GM21717 (cell line): ENCODE measurements at regions not wholly inside any gene's neighbourhood (a gene's known extent, or its start where the extent isn't known, plus 50 kb on each side); places are given as distances from the start of the nearest gene placed in this dataset.
"Not testable (repeated sequence)": the region's sequence is repeated elsewhere in the genome, so short reads cannot be mapped to it uniquely, and the experiment has no call there.

Source experiments
- ATAC-seq: cut with Tn5 transposase; IDR thresholded peaks from one replicate; pipeline ENCODE4 v1.9.1; 2021; ENCODE audit warnings: mild to moderate bottlenecking, moderate library complexity; ENCODE audit not compliant: unreplicated experiment

DNA sequence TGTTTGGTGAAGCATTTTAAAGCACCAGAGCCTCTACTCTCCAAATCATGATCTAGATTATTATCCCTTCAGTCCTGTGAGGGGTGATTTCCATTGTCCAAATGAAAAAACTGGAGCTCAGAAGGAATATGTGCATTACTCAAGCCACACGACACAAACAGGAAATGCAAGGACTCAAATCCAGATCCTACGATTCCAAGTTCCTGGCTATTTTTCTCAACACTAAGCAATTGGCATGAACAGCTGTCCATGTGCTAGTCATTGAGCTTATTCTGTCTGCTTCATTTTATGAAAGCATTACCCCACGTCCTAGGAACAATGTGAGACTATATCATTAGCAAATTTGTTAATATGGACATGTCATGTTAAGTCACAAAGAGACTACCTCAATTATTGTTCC, 273.1 kb upstream of the LYPLAL1 start:
- no peak for ATAC-seq

DNA sequence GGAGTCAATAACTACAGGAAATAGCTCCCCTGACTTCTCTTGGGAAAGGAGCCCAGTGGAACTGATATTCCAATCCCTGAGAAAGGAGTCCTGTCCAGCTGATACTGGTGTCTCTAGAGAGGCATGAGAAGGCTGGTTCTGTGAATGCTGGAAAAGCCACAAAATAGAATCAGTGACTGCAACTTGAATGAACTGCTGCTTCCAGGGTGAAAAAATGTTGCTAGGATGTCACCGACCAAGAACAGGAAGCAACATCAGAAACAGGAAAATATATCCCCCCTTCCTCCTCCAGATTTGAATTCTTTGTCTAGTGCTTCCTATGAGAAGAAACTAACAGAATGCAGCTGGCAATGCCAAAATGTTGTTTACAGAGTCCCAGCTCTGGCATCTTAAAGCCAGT, 269.3 kb upstream of the LYPLAL1 start:
- ATAC-seq = no peak

- no peak for ATAC-seq
Observed at GRCh38 chr1:218916720-218917119, 257.0 kb upstream of the LYPLAL1 start.

GRCh38 chr1:218917656-218918055, 256.0 kb upstream of the LYPLAL1 start:
- no peak for ATAC-seq

DNA sequence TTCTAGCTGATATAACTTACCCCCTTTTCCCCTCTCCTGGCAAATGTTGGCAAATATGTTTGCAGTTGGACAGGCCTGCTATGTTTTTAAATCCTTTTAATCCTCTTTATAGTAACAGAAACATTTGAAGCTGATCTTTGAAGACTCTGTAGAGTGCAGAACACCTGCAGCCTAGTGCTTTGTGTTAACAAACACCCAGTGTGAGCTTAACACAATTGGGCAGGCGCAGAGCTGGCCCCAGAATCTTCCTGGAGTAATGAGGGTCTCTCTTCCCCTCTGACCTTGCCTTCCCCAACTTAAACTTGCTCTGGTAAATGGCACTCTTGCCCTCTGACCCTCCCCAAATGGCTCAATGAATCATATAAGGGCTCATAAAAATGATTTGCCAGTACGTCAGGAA, 247.9 kb upstream of the LYPLAL1 start:
- ATAC-seq = no peak

GRCh38 chr1:218926631-218927030, 247.0 kb upstream of the LYPLAL1 start:
- no peak for ATAC-seq

DNA sequence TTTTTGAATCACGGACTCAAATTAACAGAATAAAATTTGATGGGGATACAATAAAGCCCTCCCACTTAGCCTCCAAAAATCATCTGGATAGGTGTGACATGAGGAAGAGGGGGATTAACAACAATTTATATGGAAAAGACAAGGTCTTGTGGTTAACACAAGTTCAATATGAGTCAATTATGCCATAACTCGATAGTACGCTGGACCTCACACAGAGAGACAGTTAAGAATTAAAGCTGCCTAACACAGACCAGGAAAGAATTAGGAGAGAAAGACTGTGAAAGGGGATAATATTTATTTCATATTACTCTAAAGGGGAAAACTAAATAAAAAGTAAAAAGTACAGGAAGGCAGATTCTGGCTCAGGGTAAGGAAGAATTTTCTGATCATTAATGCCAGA, 243.7 kb upstream of the LYPLAL1 start:
- ATAC-seq = no peak

DNA sequence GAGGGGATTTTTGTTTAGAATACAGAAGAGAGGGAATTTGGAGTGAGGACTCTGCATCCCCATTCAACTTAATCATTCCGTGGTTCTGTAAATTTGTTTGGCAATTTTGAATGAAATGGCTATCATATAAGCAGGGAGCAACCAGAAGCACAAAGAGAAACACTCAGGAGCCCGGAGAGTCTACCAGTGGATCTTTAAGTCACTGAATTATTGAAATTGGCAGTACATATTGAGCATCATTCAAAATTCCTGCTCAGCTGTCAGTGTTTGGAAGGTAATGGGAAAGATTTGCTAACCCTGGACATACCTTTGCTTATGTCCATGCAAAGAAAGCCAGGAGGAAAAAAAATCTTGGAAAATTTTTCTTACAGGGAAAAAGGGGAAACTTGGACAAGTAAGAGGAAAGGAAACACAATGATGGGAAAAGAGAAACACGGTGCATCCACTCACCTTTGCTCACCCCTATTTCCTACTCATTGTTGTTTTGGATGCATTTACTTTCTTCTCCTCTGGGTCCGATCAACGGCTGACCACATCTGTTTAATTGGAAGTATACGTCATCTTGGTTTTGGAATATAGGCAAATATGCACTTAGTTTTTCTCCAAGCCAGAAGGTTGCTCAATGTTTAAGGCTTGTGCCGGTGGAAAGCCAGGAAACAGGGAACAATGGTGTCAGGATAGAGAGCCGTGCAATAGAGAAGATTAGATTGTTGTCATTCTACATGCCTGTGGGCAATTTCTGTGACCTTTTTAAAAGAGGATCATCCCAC, 243.0 kb upstream of the LYPLAL1 start:
- ATAC-seq = no peak

DNA sequence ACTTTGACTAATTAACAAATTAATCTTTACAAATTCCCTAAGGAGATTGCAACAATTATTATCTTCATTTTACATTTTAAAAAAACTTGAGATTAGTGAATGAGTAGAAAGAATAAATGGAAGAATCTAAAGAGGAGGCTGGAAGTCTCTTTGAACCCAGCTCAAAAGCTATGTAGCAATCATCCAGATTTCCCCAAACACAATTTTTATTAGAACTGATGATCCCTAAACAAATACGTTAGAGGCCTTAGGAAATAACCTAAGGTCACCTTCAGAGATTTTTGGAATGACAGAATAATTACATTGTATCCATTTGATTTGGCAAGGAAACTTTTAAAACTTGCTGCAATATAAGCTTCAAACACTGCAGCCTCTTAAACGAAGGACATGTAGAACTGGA, 242.4 kb upstream of the LYPLAL1 start:
- ATAC-seq = no peak

- ATAC-seq = no peak
Observed at GRCh38 chr1:218933513-218933912, 240.2 kb upstream of the LYPLAL1 start.

DNA sequence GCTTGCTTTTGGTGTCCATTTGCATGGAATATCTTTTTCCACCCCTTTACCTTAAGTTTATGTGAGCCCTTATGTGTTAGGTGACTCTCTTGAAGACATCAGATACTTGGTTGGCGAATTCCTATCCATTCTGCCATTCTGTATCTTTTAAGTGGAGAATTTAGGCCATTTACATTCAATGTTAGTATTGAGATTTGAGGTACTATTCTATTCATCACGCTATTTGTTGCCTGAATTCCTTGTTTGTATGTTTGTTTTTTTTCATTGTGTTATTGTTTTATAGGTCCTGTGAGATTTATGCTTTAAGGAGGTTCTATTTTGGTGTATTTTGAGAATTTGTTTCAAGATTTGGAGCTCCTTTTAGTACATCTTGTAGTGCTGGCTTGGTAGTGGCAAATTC, 238.3 kb upstream of the LYPLAL1 start:
- ATAC-seq = not testable (repeated sequence)

- ATAC-seq = no peak
Observed at GRCh38 chr1:218938259-218938658, 235.4 kb upstream of the LYPLAL1 start.

DNA sequence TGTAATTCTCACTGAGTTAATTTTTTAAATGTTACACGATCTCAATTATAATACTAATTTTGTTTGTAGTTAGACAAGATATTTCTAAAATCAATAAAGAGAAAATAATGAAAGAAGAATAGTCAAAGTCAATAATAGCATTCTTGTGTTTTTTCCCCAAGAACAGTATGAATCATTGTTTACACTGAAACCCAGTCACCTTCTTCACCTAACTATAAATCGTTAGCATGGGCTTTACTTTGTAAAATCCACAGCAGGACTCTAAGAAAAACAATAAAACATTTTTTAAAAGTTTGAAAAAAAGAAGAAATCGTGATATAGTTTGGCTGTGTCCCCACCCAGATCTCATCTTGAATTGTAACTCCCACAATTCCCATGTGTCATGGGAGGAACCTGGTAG, 234.6 kb upstream of the LYPLAL1 start:
- no peak for ATAC-seq

- ATAC-seq = no peak
Observed at GRCh38 chr1:218942431-218942830, 231.2 kb upstream of the LYPLAL1 start.

DNA sequence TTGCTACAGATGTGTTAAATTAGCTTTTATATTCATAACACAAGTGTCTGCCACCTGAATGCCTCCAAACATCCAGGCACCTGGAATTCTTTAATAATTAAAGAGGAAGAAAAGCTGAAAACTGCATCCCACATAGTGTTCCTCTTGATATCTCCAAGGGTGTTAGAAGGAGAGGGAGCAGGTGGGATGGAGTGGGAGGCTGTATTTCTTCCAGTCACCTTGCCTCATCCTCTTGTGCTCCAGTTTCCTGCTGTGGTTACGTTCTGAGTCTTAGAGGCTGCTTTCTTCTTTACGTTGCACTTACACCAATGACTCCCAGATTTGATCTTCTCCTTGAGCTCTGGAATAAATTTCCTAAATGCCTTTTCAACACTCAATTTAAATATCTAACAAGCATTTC, 230.3 kb upstream of the LYPLAL1 start:
- ATAC-seq = no peak

GRCh38 chr1:218945050-218945449, 228.6 kb upstream of the LYPLAL1 start:
- no peak for ATAC-seq

- no peak for ATAC-seq
Observed at GRCh38 chr1:218946147-218946546, 227.5 kb upstream of the LYPLAL1 start.

DNA sequence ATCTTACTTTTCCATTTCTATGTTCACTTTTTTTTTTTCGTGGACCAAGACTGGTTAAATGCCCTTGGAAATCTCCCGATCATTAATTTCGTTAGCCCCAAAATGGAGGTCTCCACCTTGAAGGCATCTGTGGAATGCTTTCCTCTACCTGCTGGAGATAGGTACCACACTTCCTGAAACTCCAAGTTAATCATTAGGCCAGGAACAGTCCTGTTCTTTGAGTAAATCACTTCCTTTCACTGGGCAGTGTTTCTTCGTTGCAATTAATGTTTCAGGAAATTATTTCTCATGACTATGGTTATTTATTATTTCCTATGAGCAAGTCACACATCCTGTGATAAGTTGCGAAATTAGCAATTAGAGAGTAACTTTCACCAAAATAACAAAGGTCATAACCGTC, 225.2 kb upstream of the LYPLAL1 start:
- no peak for ATAC-seq

GRCh38 chr1:218953386-218953785, 220.3 kb upstream of the LYPLAL1 start:
- ATAC-seq = no peak

DNA sequence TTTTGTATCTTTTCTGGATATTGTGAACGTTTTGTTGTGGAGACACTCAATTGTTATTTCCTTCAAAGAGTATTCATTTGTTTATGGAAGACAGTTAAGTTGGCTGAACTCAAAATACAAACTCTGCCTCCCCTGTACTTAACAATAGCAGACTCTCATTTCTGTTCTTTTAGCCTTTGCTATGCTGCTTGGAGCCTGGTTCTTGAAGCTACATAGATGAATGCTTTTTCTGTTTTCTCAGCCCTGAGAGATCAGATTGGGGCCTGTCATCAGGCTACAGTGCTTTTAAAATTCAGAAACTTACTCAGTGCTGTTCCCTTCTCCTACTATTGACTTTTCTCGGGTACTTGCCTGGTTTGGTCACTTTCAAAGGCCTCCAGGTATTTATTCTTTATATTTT, 215.7 kb upstream of the LYPLAL1 start:
- no peak for ATAC-seq

DNA sequence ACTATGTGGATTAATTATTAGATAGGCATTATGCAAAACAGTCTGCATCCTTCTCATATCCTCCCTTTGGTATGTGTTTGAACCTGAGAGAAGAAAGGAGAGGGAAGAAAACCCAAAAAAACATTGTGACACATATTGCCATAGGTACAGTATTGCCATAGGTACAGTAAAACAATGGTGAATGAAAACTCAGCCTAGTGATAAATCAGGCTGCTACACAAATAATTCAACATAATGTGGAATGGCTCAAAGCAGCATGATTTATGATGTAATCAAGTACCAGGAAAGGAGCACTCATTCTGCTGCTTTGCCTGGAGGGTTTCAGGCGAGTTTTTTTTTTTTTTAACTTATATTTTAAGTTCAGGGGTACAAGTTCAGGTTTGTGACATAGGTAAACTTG, 213.9 kb upstream of the LYPLAL1 start:
- ATAC-seq = no peak

GRCh38 chr1:218964471-218965185, 209.1 kb upstream of the LYPLAL1 start:
- no peak for ATAC-seq

DNA sequence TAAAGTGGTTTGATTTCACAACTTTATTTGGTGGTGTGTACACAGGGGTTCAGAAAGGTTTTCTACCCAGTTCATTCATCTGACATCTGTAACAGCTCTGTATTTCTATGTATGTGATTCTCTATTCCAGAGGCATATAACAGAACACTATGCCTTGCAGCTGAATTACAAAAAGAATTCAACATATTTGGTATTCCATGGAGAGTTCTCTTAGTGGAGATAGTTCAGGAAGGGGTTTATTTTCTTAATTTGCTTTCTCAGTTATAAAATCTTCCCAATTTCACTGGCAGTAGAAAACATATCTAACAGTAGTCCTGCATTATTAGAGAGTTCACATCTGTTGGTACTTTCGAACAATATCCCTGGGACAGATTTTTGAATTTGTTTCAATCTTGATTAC, 207.9 kb upstream of the LYPLAL1 start:
- no peak for ATAC-seq
